Stomach smooth muscle (tissue), 2 donors: ENCODE measurements at regions not wholly inside any gene's neighbourhood (a gene's known extent, or its start where the extent isn't known, plus 50 kb on each side); places are given as distances from the start of the nearest gene placed in this dataset.

Experiments used
- H3K27ac ChIP-seq: one replicate; pipeline ENCODE4 v1.7.0; 2013; ENCODE audit warnings: mild to moderate bottlenecking, low read length, inconsistent platforms
- H3K27me3 ChIP-seq, 2 donors: one replicate each; pipeline ENCODE4 v1.7.0; 2013; ENCODE audit warnings: low read length in 2 of 2; ENCODE audit not compliant: insufficient read depth in 2 of 2, control insufficient read depth in 1 of 2
- H3K36me3 ChIP-seq, 2 donors: one replicate each; pipeline ENCODE4 v1.7.0; 2013; ENCODE audit warnings: low read length in 2 of 2; ENCODE audit not compliant: control insufficient read depth in 2 of 2, insufficient read depth in 2 of 2
- H3K4me1 ChIP-seq: one replicate; pipeline ENCODE4 v1.7.0; 2013; ENCODE audit warnings: low read length; ENCODE audit not compliant: control insufficient read depth, insufficient read depth
- H3K4me3 ChIP-seq, 2 donors: one replicate each; pipeline ENCODE4 v1.7.0; 2013; ENCODE audit warnings: low read length in 2 of 2
- H3K9ac ChIP-seq, 2 donors: one replicate each; pipeline ENCODE4 v1.7.0; 2013; ENCODE audit warnings: low read length in 2 of 2, mild to moderate bottlenecking in 1 of 2
- H3K9me3 ChIP-seq, 2 donors: one replicate each; pipeline ENCODE4 v1.7.0; 2013; ENCODE audit warnings: low read length in 2 of 2; ENCODE audit not compliant: control insufficient read depth in 2 of 2
- donor health status: healthy.
- donor health status: Pancreatic carcinoma.

- H3K4me1 ChIP-seq = no peaks in the 10 kb centered on the region
These were observed 853.2 kb downstream of the SORCS3 start for GRCh38 chr10:105494303-105494702.

GRCh38 chr10:105473170-105473569, 832.1 kb downstream of the SORCS3 start:
- Histone ChIP-seq H3K9ac (no peak overlapping the region), H3K27ac (no peak overlapping the region), H3K4me3 (no peak overlapping the region), H3K27me3 (no peaks in the 10 kb centered on the region), H3K4me1 (no peaks in the 10 kb centered on the region), H3K36me3 (no peaks in the 10 kb centered on the region), H3K9me3 (no peaks in the 10 kb centered on the region)

More at GRCh38 chr10:105494303-105494702, 853.2 kb downstream of the SORCS3 start:
- Histone ChIP-seq H3K36me3 (no peaks in the 10 kb centered on the region), H3K9me3 (no peaks in the 10 kb centered on the region), H3K27ac (no peak overlapping the region), H3K4me3 (no peak overlapping the region), H3K9ac (no peak overlapping the region), H3K27me3 (no peaks in the 10 kb centered on the region)

- H3K9me3 ChIP-seq = no peaks in the 10 kb centered on the region
- H3K27me3 ChIP-seq = no peaks in the 10 kb centered on the region
- H3K36me3 ChIP-seq = no peaks in the 10 kb centered on the region
- H3K4me3 ChIP-seq = no peak overlapping the region
- no peak overlapping the region for H3K9ac ChIP-seq
- H3K27ac ChIP-seq = no peak overlapping the region
- H3K4me1 ChIP-seq = no peaks in the 10 kb centered on the region
These were observed 827.7 kb downstream of the SORCS3 start for GRCh38 chr10:105468759-105469158.

GRCh38 chr10:105466521-105466920, 825.4 kb downstream of the SORCS3 start:
- Histone ChIP-seq H3K9me3 (peaks cover 0 to 2% of the 10 kb centered on the region in 2 donors), H3K4me3 (no peak overlapping the region)

GRCh38 chr10:105434970-105435369, 793.9 kb downstream of the SORCS3 start:
- Histone ChIP-seq H3K9ac (no peak overlapping the region), H3K27me3 (no peaks in the 10 kb centered on the region), H3K27ac (no peak overlapping the region), H3K4me3 (no peak overlapping the region), H3K9me3 (no peaks in the 10 kb centered on the region), H3K36me3 (no peaks in the 10 kb centered on the region), H3K4me1 (no peaks in the 10 kb centered on the region)

More at GRCh38 chr10:105466521-105466920, 825.4 kb downstream of the SORCS3 start:
- Histone ChIP-seq H3K27ac (no peak overlapping the region), H3K27me3 (no peaks in the 10 kb centered on the region), H3K36me3 (no peaks in the 10 kb centered on the region), H3K9ac (no peak overlapping the region), H3K4me1 (no peaks in the 10 kb centered on the region)

GRCh38 chr10:105413997-105414396, 772.9 kb downstream of the SORCS3 start:
- no peaks in the 10 kb centered on the region for H3K4me1 ChIP-seq

GRCh38 chr10:105409370-105409769, 768.3 kb downstream of the SORCS3 start:
- Histone ChIP-seq H3K9me3 (peaks cover 0 to 2% of the 10 kb centered on the region in 2 donors), H3K4me1 (no peaks in the 10 kb centered on the region), H3K36me3 (no peaks in the 10 kb centered on the region), H3K27ac (no peak overlapping the region), H3K4me3 (no peak overlapping the region), H3K9ac (no peak overlapping the region), H3K27me3 (no peaks in the 10 kb centered on the region)

More at GRCh38 chr10:105413997-105414396, 772.9 kb downstream of the SORCS3 start:
- no peaks in the 10 kb centered on the region for H3K27me3 ChIP-seq
- no peak overlapping the region for H3K27ac ChIP-seq
- H3K9ac ChIP-seq = no peak overlapping the region
- H3K9me3 ChIP-seq = no peaks in the 10 kb centered on the region
- H3K36me3 ChIP-seq = no peaks in the 10 kb centered on the region
- no peak overlapping the region for H3K4me3 ChIP-seq

- Histone ChIP-seq H3K4me3 (no peak overlapping the region), H3K9me3 (peaks cover 0 to 2% of the 10 kb centered on the region in 2 donors), H3K27me3 (no peaks in the 10 kb centered on the region), H3K27ac (no peak overlapping the region), H3K4me1 (no peaks in the 10 kb centered on the region), H3K9ac (no peak overlapping the region), H3K36me3 (no peaks in the 10 kb centered on the region)
These were observed 765.4 kb downstream of the SORCS3 start for GRCh38 chr10:105406488-105406887.

GRCh38 chr10:105398202-105398601, 757.1 kb downstream of the SORCS3 start:
- Histone ChIP-seq H3K27ac (no peak overlapping the region), H3K36me3 (no peaks in the 10 kb centered on the region), H3K27me3 (no peaks in the 10 kb centered on the region), H3K4me3 (no peak overlapping the region), H3K9me3 (no peaks in the 10 kb centered on the region), H3K4me1 (no peaks in the 10 kb centered on the region), H3K9ac (no peak overlapping the region)

GRCh38 chr10:105391670-105392351, 750.7 kb downstream of the SORCS3 start:
- no peak overlapping the region for H3K4me3 ChIP-seq
- no peaks in the 10 kb centered on the region for H3K36me3 ChIP-seq
- H3K9me3 ChIP-seq = no peaks in the 10 kb centered on the region
- no peaks in the 10 kb centered on the region for H3K27me3 ChIP-seq
- H3K4me1 ChIP-seq = no peaks in the 10 kb centered on the region
- H3K27ac ChIP-seq = no peak overlapping the region
- H3K9ac ChIP-seq = no peak overlapping the region

- Histone ChIP-seq H3K9ac (no peak overlapping the region), H3K9me3 (peaks cover 0 to 3% of the 10 kb centered on the region in 2 donors), H3K27ac (no peak overlapping the region), H3K27me3 (no peaks in the 10 kb centered on the region), H3K4me3 (no peak overlapping the region), H3K4me1 (no peaks in the 10 kb centered on the region), H3K36me3 (no peaks in the 10 kb centered on the region)
These were observed 746.9 kb downstream of the SORCS3 start for GRCh38 chr10:105387971-105388370.
